Panc1 (cell line): ENCODE measurements at regions not wholly inside any gene's neighbourhood (a gene's known extent, or its start where the extent isn't known, plus 50 kb on each side); places are given as distances from the start of the nearest gene placed in this dataset.

Source experiments
- TF ChIP-seq, protein P1 (sequence below), 2 experiments: IDR thresholded peaks; 2 replicates each; pipeline ENCODE4 v1.6.1; 2011 to 2012; ENCODE audit warnings: low read depth in 2 of 2, control low read depth in 1 of 2, low read length in 1 of 2, mild to moderate bottlenecking in 1 of 2, moderate library complexity in 1 of 2; ENCODE audit not compliant: insufficient read depth in 1 of 2
- TF ChIP-seq, protein P2 (sequence below): fragments of 450-650 bp; IDR thresholded peaks from 2 replicates; pipeline ENCODE4 v1.5.1; 2017; ENCODE audit warnings: mild to moderate bottlenecking

DNA sequence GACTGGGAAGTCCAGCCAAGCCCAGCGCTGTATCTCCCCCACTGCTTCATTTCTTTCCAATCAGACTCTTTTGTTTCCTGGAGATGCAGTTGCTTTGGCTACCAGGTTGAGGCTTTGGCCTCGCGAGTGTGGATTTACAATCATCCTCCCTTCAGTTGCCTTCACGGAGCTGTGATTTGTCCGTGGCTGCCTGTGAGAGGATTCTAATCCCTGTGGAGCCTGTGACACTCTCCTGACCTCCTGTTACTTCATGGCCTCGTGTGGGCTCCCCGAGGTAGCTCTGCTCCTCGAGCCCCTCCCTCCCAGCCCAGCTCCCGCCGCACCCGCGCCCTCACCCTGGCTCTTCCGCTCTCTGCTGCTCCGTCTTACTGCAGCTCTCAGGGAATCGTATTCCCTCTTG is 107.2 kb upstream of the STC2 start:
- TF ChIP-seq, protein P1, sequence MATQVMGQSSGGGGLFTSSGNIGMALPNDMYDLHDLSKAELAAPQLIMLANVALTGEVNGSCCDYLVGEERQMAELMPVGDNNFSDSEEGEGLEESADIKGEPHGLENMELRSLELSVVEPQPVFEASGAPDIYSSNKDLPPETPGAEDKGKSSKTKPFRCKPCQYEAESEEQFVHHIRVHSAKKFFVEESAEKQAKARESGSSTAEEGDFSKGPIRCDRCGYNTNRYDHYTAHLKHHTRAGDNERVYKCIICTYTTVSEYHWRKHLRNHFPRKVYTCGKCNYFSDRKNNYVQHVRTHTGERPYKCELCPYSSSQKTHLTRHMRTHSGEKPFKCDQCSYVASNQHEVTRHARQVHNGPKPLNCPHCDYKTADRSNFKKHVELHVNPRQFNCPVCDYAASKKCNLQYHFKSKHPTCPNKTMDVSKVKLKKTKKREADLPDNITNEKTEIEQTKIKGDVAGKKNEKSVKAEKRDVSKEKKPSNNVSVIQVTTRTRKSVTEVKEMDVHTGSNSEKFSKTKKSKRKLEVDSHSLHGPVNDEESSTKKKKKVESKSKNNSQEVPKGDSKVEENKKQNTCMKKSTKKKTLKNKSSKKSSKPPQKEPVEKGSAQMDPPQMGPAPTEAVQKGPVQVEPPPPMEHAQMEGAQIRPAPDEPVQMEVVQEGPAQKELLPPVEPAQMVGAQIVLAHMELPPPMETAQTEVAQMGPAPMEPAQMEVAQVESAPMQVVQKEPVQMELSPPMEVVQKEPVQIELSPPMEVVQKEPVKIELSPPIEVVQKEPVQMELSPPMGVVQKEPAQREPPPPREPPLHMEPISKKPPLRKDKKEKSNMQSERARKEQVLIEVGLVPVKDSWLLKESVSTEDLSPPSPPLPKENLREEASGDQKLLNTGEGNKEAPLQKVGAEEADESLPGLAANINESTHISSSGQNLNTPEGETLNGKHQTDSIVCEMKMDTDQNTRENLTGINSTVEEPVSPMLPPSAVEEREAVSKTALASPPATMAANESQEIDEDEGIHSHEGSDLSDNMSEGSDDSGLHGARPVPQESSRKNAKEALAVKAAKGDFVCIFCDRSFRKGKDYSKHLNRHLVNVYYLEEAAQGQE (IDR thresholded peaks at IDR 0.05; ENCODE audit: insufficient read depth in 1 of 2, low read depth in 2 of 2, low read length in 1 of 2), result no peak
- TF ChIP-seq, protein P2, sequence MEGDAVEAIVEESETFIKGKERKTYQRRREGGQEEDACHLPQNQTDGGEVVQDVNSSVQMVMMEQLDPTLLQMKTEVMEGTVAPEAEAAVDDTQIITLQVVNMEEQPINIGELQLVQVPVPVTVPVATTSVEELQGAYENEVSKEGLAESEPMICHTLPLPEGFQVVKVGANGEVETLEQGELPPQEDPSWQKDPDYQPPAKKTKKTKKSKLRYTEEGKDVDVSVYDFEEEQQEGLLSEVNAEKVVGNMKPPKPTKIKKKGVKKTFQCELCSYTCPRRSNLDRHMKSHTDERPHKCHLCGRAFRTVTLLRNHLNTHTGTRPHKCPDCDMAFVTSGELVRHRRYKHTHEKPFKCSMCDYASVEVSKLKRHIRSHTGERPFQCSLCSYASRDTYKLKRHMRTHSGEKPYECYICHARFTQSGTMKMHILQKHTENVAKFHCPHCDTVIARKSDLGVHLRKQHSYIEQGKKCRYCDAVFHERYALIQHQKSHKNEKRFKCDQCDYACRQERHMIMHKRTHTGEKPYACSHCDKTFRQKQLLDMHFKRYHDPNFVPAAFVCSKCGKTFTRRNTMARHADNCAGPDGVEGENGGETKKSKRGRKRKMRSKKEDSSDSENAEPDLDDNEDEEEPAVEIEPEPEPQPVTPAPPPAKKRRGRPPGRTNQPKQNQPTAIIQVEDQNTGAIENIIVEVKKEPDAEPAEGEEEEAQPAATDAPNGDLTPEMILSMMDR, result no peak
